Neural cell (in vitro differentiated cells): ENCODE measurements at regions not wholly inside any gene's neighbourhood (a gene's known extent, or its start where the extent isn't known, plus 50 kb on each side); places are given as distances from the start of the nearest gene placed in this dataset.

Experiments used
- H2AFZ ChIP-seq: fragments of 200-600, 300-800 bp; sonication (generic), shearing (Covaris generic); 2 replicates; pipeline ENCODE4 v1.6.0; 2014; ENCODE audit warnings: low read depth, mild to moderate bottlenecking, antibody characterized with exemption, low read length, moderate library complexity
- H3F3A ChIP-seq: fragments of 200-600 bp; shearing (Covaris generic); 2 replicates; pipeline ENCODE4 v1.6.1; 2016; ENCODE audit warnings: mild to moderate bottlenecking, moderate library complexity, mixed read lengths, antibody characterized with exemption, low read length; ENCODE audit not compliant: insufficient read depth, poor library complexity, severe bottlenecking
- H3K27ac ChIP-seq: fragments of 200-600, 300-800 bp; sonication (generic), shearing (Covaris generic); 2 replicates; pipeline ENCODE4 v1.5.1; 2014; ENCODE audit warnings: mild to moderate bottlenecking, low read length, moderate library complexity
- H3K27me3 ChIP-seq: fragments of 300-800, 200-600 bp; sonication (generic), shearing (Covaris generic); 2 replicates; pipeline ENCODE4 v1.6.0; 2014; ENCODE audit warnings: mild to moderate bottlenecking, low read depth, low read length, moderate library complexity; ENCODE audit not compliant: insufficient read depth
- H3K36me3 ChIP-seq: fragments of 300-800, 200-600 bp; sonication (generic), shearing (Covaris generic); 2 replicates; pipeline ENCODE4 v1.5.1; 2014; ENCODE audit warnings: mild to moderate bottlenecking, antibody characterized with exemption, low read length, moderate library complexity; ENCODE audit not compliant: insufficient read depth
- H3K4me2 ChIP-seq: fragments of 300-800, 200-600 bp; sonication (generic), shearing (Covaris generic); 2 replicates; pipeline ENCODE4 v1.6.0; 2014; ENCODE audit warnings: mild to moderate bottlenecking, low read length
- H3K4me3 ChIP-seq: fragments of 300-800, 200-600 bp; sonication (generic), shearing (Covaris generic); 2 replicates; pipeline ENCODE4 v1.5.1; 2014; ENCODE audit warnings: mild to moderate bottlenecking, low read length, moderate library complexity
- H3K79me2 ChIP-seq: fragments of 200-600 bp; shearing (Covaris generic); replicated peaks from 2 replicates; pipeline ENCODE4 v1.6.0; 2014; ENCODE audit warnings: mild to moderate bottlenecking, low read length, moderate library complexity; ENCODE audit not compliant: insufficient read depth
- H3K9ac ChIP-seq: fragments of 300-800, 200-600 bp; sonication (generic), shearing (Covaris generic); 2 replicates; pipeline ENCODE4 v1.6.1; 2016; ENCODE audit warnings: mild to moderate bottlenecking, low read length, mixed read lengths
- H3K9me2 ChIP-seq: fragments of 200-600 bp; shearing (Covaris generic); 2 replicates; pipeline ENCODE4 v1.6.1; 2016; ENCODE audit warnings: mild to moderate bottlenecking, low read length, mixed read lengths; ENCODE audit not compliant: insufficient read depth
- H3K9me3 ChIP-seq: fragments of 200-600, 300-800 bp; sonication (generic), shearing (Covaris generic); 2 replicates; pipeline ENCODE4 v1.6.1; 2016; ENCODE audit warnings: mild to moderate bottlenecking, mixed run types, low read length, moderate library complexity, mixed read lengths
- H4K20me1 ChIP-seq: fragments of 200-600 bp; shearing (Covaris generic); 2 replicates; pipeline ENCODE4 v1.6.1; 2016; ENCODE audit warnings: mild to moderate bottlenecking, mixed run types; ENCODE audit not compliant: insufficient read depth
- CTCF ChIP-seq: fragments of 450-650 bp; IDR thresholded peaks from 2 replicates; pipeline ENCODE4 v1.5.1; 2014; ENCODE audit warnings: antibody characterized with exemption, mild to moderate bottlenecking, moderate library complexity; ENCODE audit not compliant: poor library complexity, severe bottlenecking
- EP300 ChIP-seq: fragments of 450-650 bp; conservative IDR thresholded peaks from 2 replicates; pipeline ENCODE4 v1.6.1; 2014; ENCODE audit warnings: antibody characterized with exemption, mild to moderate bottlenecking, moderate library complexity; ENCODE audit not compliant: poor library complexity, severe bottlenecking
- EZH2 ChIP-seq: fragments of 200-600, 300-800 bp; shearing (Covaris generic), sonication (generic); IDR thresholded peaks from 2 replicates; pipeline ENCODE4 v1.6.1; 2014; ENCODE audit warnings: antibody characterized with exemption, low read length, borderline replicate concordance, mild to moderate bottlenecking; ENCODE audit not compliant: insufficient read depth, poor library complexity, severe bottlenecking
- MXI1 ChIP-seq: fragments of 450-650 bp; conservative IDR thresholded peaks from 2 replicates; pipeline ENCODE4 v1.6.1; 2014; ENCODE audit warnings: antibody characterized with exemption, mild to moderate bottlenecking; ENCODE audit not compliant: poor library complexity, severe bottlenecking
- POLR2AphosphoS5 ChIP-seq: IDR thresholded peaks from 2 replicates; pipeline ENCODE4 v1.6.1; 2012
- RAD21 ChIP-seq: fragments of 450-650 bp; conservative IDR thresholded peaks from 2 replicates; pipeline ENCODE4 v1.6.1; 2014; ENCODE audit warnings: antibody characterized with exemption, mild to moderate bottlenecking, moderate library complexity
- REST ChIP-seq: IDR thresholded peaks from 2 replicates; pipeline ENCODE4 v1.6.1; 2012; ENCODE audit warnings: borderline replicate concordance
- SMC3 ChIP-seq: fragments of 450-650 bp; conservative IDR thresholded peaks from 2 replicates; pipeline ENCODE4 v1.6.1; 2014; ENCODE audit warnings: antibody characterized with exemption, mild to moderate bottlenecking, moderate library complexity; ENCODE audit not compliant: poor library complexity
- TAF1 ChIP-seq: IDR thresholded peaks from 2 replicates; pipeline ENCODE4 v1.6.1; 2012; ENCODE audit warnings: low read depth

GRCh38 chr6:170176898-170177771 lies 113.7 kb downstream of the DLL1 start:
- Histone ChIP-seq H3K9ac (no peak overlapping the region), H3K27ac (no peak overlapping the region), H3K27me3 (no peaks in the 10 kb centered on the region), H2AFZ (no peak overlapping the region), H3K4me3 (no peak overlapping the region), H3K36me3 (no peaks in the 10 kb centered on the region), H3F3A (no peaks in the 10 kb centered on the region), H3K9me2 (no peaks in the 10 kb centered on the region), H3K79me2 (no peaks in the 10 kb centered on the region), H3K9me3 (no peaks in the 10 kb centered on the region), H4K20me1 (no peaks in the 10 kb centered on the region), H3K4me2 (no peak overlapping the region)
- TF ChIP-seq EZH2 (no peak), POLR2AphosphoS5 (no peak), CTCF (no peak), SMC3 (no peak), RAD21 (no peak), EP300 (no peak), TAF1 (no peak), MXI1 (no peak), REST (no peak)

GRCh38 chr6:170176136-170176897 lies 114.6 kb downstream of the DLL1 start:
- no peak overlapping the region for H3K9ac ChIP-seq
- no peaks in the 10 kb centered on the region for H3K9me2 ChIP-seq
- no peaks in the 10 kb centered on the region for H3K27me3 ChIP-seq
- H3K36me3 ChIP-seq = no peaks in the 10 kb centered on the region
- TF ChIP-seq REST = no peak
- TF ChIP-seq RAD21 = no peak
- no peak for TF ChIP-seq EP300
- TF ChIP-seq POLR2AphosphoS5 = no peak
- TF ChIP-seq MXI1 = no peak
- no peak for TF ChIP-seq SMC3
- H3K79me2 ChIP-seq = no peaks in the 10 kb centered on the region
- H4K20me1 ChIP-seq = no peaks in the 10 kb centered on the region
- H3K9me3 ChIP-seq = no peaks in the 10 kb centered on the region
- no peak overlapping the region for H2AFZ ChIP-seq
- no peak overlapping the region for H3K4me2 ChIP-seq
- no peak overlapping the region for H3K27ac ChIP-seq
- H3F3A ChIP-seq = no peaks in the 10 kb centered on the region
- no peak overlapping the region for H3K4me3 ChIP-seq
